ENCODE measurements at regions not wholly inside any gene's neighbourhood (a gene's known extent, or its start where the extent isn't known, plus 50 kb on each side); places are given as distances from the start of the nearest gene placed in this dataset.
"Not testable (repeated sequence)": the region's sequence is repeated elsewhere in the genome, so short reads cannot be mapped to it uniquely, and the experiment has no call there.

GRCh38 chr7:67361150-67361549, 364.5 kb downstream of the TYW1 start:
- no peak for DNase-seq

GRCh38 chr7:67364441-67365017, 367.9 kb downstream of the TYW1 start:
- no peak for DNase-seq

GRCh38 chr7:67371429-67372305, 375.0 kb downstream of the TYW1 start:
- peak; percentile 69 to 79 for DNase-seq

GRCh38 chr7:67373389-67373788, 376.8 kb downstream of the TYW1 start:
- not testable (repeated sequence) for DNase-seq

GRCh38 chr7:67375427-67375826, 378.8 kb downstream of the TYW1 start:
- DNase-seq, result no peak

GRCh38 chr7:67377939-67378862, 381.6 kb downstream of the TYW1 start:
- peak; percentile 83 to 95 for DNase-seq

GRCh38 chr7:67380326-67380725, 383.7 kb downstream of the TYW1 start:
- no peak for DNase-seq

GRCh38 chr7:67380858-67381257, 384.2 kb downstream of the TYW1 start:
- no peak for DNase-seq

GRCh38 chr7:67387851-67388250, 391.2 kb downstream of the TYW1 start:
- no peak for DNase-seq

GRCh38 chr7:67391168-67391567, 394.5 kb downstream of the TYW1 start:
- DNase-seq, result no peak

GRCh38 chr7:67392596-67393438, 396.2 kb downstream of the TYW1 start:
- no peak for DNase-seq

GRCh38 chr7:67393903-67394302, 397.3 kb downstream of the TYW1 start:
- no peak for DNase-seq

- no peak for DNase-seq
Observed at GRCh38 chr7:67398916-67399315, 402.3 kb downstream of the TYW1 start.

- no peak for DNase-seq
Observed at GRCh38 chr7:67401492-67401891, 404.9 kb downstream of the TYW1 start.

GRCh38 chr7:67402280-67402679, 405.6 kb downstream of the TYW1 start:
- DNase-seq, result no peak

GRCh38 chr7:67406976-67407375, 410.3 kb downstream of the TYW1 start:
- DNase-seq, result peak in 1 of 2 experiments; percentile 27

- DNase-seq, result no peak
Observed at GRCh38 chr7:67407392-67408071, 410.9 kb downstream of the TYW1 start.

- no peak for DNase-seq
Observed at GRCh38 chr7:67408109-67408508, 411.5 kb downstream of the TYW1 start.

GRCh38 chr7:67413670-67414069, 417.0 kb downstream of the TYW1 start:
- DNase-seq, result no peak

- no peak for DNase-seq
Observed at GRCh38 chr7:67414858-67415257, 418.2 kb downstream of the TYW1 start.

- peak in 1 of 2 experiments; percentile 1 for DNase-seq
Observed at GRCh38 chr7:67422601-67423000, 426.0 kb downstream of the TYW1 start.

GRCh38 chr7:67423065-67423464, 426.4 kb downstream of the TYW1 start:
- DNase-seq, result peak; percentile 71 to 90

All from NCI-H524 (cell line).